GM12878 (cell line): ENCODE measurements at regions not wholly inside any gene's neighbourhood (a gene's known extent, or its start where the extent isn't known, plus 50 kb on each side); places are given as distances from the start of the nearest gene placed in this dataset.

ENCODE experiments used
- ATAC-seq: fragments of 200-7000 bp; cut with Tn5 transposase; 3 replicates; pipeline ENCODE4 v1.9.1; 2020; ENCODE audit warnings: mild to moderate bottlenecking, moderate library complexity
- BruUV-seq: library from RNA; stranded (reverse); fragments of 400-500 nt; replicated peaks from 2 replicates; lab custom pipeline; 2021; lab: Mats Ljungman, UMichigan
- CTCF ChIA-PET: fragments of 300-600 bp; sonication (Branson Sonifier 250); formaldehyde crosslinking; extraction: SDS; loops from one replicate; lab custom pipeline; 2021; ENCODE audit warnings: inconsistent platforms; lab: Yijun Ruan, JAX
- POLR2A ChIA-PET: fragments of 350-600 bp; formaldehyde crosslinking; extraction: SDS; loops from one replicate; lab custom pipeline; 2021; ENCODE audit warnings: inconsistent platforms; lab: Charles Lee
- RAD21 ChIA-PET: fragments of 300-600 bp; sonication (Branson Sonifier 250); formaldehyde crosslinking; loops from one replicate; lab custom pipeline; 2023; ENCODE audit warnings: antibody characterized with exemption; ENCODE audit not compliant: unreplicated experiment; lab: Charles Lee
- SMC1A ChIA-PET: fragments of 300-600 bp; sonication (Branson Sonifier 250); formaldehyde crosslinking; loops from one replicate; lab custom pipeline; 2023; ENCODE audit not compliant: unreplicated experiment, uncharacterized antibody; lab: Charles Lee
- DNase-seq: peaks from one replicate; pipeline ENCODE4 v3.0.0-alpha.2; 2011; ENCODE audit warnings: low read depth, low spot score
- FAIRE-seq: peaks from 3 replicates; lab custom pipeline; 2011; peaks lifted over from hg19 to GRCh38; lab: Jason Lieb, UNC
- H2AFZ ChIP-seq: 2 replicates; pipeline ENCODE4 v1.6.0; 2011; ENCODE audit warnings: low read depth, low read length, control low read depth; ENCODE audit not compliant: control insufficient read depth
- H3K27ac ChIP-seq: 2 replicates; pipeline ENCODE4 v1.5.1; 2011; ENCODE audit warnings: control low read depth; ENCODE audit not compliant: control insufficient read depth, insufficient read depth
- H3K27me3 ChIP-seq, 2 experiments: replicated peaks in 1 of 2; 2 replicates each; pipeline versions ENCODE4 v1.6.0 to v1.6.1; 2011; ENCODE audit warnings: low read length in 1 of 2; ENCODE audit not compliant: control insufficient read depth in 2 of 2, insufficient read depth in 2 of 2
- H3K36me3 ChIP-seq, 2 experiments: 2 replicates each; pipeline ENCODE4 v1.5.1; 2011; ENCODE audit warnings: low read length in 1 of 2; ENCODE audit not compliant: control insufficient read depth in 2 of 2, insufficient read depth in 2 of 2
- H3K4me1 ChIP-seq: 2 replicates; pipeline ENCODE4 v1.6.1; 2011; ENCODE audit warnings: mild to moderate bottlenecking, low read length, moderate library complexity, mixed read lengths; ENCODE audit not compliant: control insufficient read depth, insufficient read depth
- H3K4me2 ChIP-seq: 2 replicates; pipeline ENCODE4 v1.6.0; 2011; ENCODE audit warnings: control low read depth; ENCODE audit not compliant: control insufficient read depth, insufficient read depth
- H3K4me3 ChIP-seq: fragments of 200-600 bp; sonication (generic); 2 replicates; pipeline ENCODE4 v1.5.1; 2016
- H3K79me2 ChIP-seq: 2 replicates; pipeline ENCODE4 v1.6.0; 2011; ENCODE audit warnings: low read length; ENCODE audit not compliant: control insufficient read depth, insufficient read depth
- H3K9ac ChIP-seq: 2 replicates; pipeline ENCODE4 v1.8.0; 2011; ENCODE audit warnings: low read length, control low read depth, mixed read lengths; ENCODE audit not compliant: control insufficient read depth, insufficient read depth
- H3K9me3 ChIP-seq: replicated peaks from 3 replicates; pipeline ENCODE4 v1.5.1; 2011; ENCODE audit warnings: mild to moderate bottlenecking, low read length; ENCODE audit not compliant: control insufficient read depth, insufficient read depth
- H4K20me1 ChIP-seq: 2 replicates; pipeline ENCODE4 v1.6.0; 2011; ENCODE audit not compliant: control insufficient read depth, insufficient read depth
- BCL3 ChIP-seq: IDR thresholded peaks from 2 replicates; pipeline ENCODE4 v1.6.1; 2011; ENCODE audit warnings: borderline replicate concordance, low read depth, mild to moderate bottlenecking, moderate library complexity, low read length; ENCODE audit not compliant: insufficient read depth, poor library complexity, severe bottlenecking
- CTCF ChIP-seq, 3 experiments: IDR thresholded peaks in 2 of 3; conservative IDR thresholded peaks in 1 of 3; 2 replicates each; pipeline ENCODE4 v1.5.1; 2011; ENCODE audit warnings: low read depth in 3 of 3, low read length in 3 of 3, mild to moderate bottlenecking in 3 of 3, control low read depth in 2 of 3, moderate library complexity in 2 of 3, inconsistent platforms in 1 of 3, mixed read lengths in 1 of 3; ENCODE audit not compliant: control insufficient read depth in 2 of 3, insufficient read depth in 1 of 3; ENCODE audit errors: extremely low read depth in 1 of 3
- DPF2 ChIP-seq: fragments of 450-650 bp; IDR thresholded peaks from 2 replicates; pipeline ENCODE4 v1.6.1; 2017; ENCODE audit warnings: mild to moderate bottlenecking
- KLF5 ChIP-seq: fragments of 450-650 bp; IDR thresholded peaks from 2 replicates; pipeline ENCODE4 v1.6.1; 2014; ENCODE audit warnings: mild to moderate bottlenecking; ENCODE audit not compliant: partially characterized antibody
- MTA2 ChIP-seq: fragments of 450-650 bp; IDR thresholded peaks from 2 replicates; pipeline ENCODE4 v1.6.1; 2016; ENCODE audit warnings: low read depth, mild to moderate bottlenecking, moderate library complexity
- MYC ChIP-seq: IDR thresholded peaks from 2 replicates; pipeline ENCODE4 v1.6.1; 2011; ENCODE audit warnings: mild to moderate bottlenecking, low read length, moderate library complexity, inconsistent platforms; ENCODE audit not compliant: insufficient read depth, insufficient replicate concordance, insufficient read length, severe bottlenecking
- PKNOX1 ChIP-seq: fragments of 450-650 bp; IDR thresholded peaks from 2 replicates; pipeline ENCODE4 v1.6.1; 2016; ENCODE audit warnings: mild to moderate bottlenecking
- RAD21 ChIP-seq: IDR thresholded peaks from 2 replicates; pipeline ENCODE4 v1.6.1; 2011; ENCODE audit warnings: mild to moderate bottlenecking, low read depth, low read length, moderate library complexity; ENCODE audit not compliant: insufficient read depth
- REST ChIP-seq: IDR thresholded peaks from 2 replicates; pipeline ENCODE4 v1.6.1; 2012; ENCODE audit warnings: mild to moderate bottlenecking, low read depth, low read length
- SREBF1 ChIP-seq: IDR thresholded peaks from 2 replicates; pipeline ENCODE4 v1.6.1; 2012; ENCODE audit warnings: mild to moderate bottlenecking, low read length
- SREBF2 ChIP-seq: IDR thresholded peaks from 2 replicates; pipeline ENCODE4 v1.6.1; 2012; ENCODE audit warnings: mild to moderate bottlenecking, low read length
- SUZ12 ChIP-seq: fragments of 200-600 bp; sonication (generic); IDR thresholded peaks from one replicate; pipeline ENCODE4 v1.6.1; 2018; ENCODE audit warnings: antibody characterized with exemption, mild to moderate bottlenecking; ENCODE audit not compliant: unreplicated experiment
- YBX1 ChIP-seq: fragments of 450-650 bp; IDR thresholded peaks from 2 replicates; pipeline ENCODE4 v1.6.1; 2016; ENCODE audit warnings: antibody characterized with exemption
- WGBS: methylation state at CpG from one replicate; pipeline ENCODE4 v1.1.6; 2016; ENCODE audit warnings: low lambda C conversion rate; ENCODE audit not compliant: insufficient replicate concordance, insufficient coverage; ENCODE audit errors: missing lambda C conversion rate; 5-methylcytosine and 5-hydroxymethylcytosine counted together
- in situ Hi-C: fragments of 300-500 bp; cut with MboI; formaldehyde crosslinking; loops from 9 replicates; pipeline ENCODE4 v1.14.3; 2018; ENCODE audit warnings: mixed read lengths
- intact Hi-C: fragments of 100-400 bp; cut with micrococcal nuclease; formaldehyde crosslinking; loops from one replicate; pipeline ENCODE4 v1.14.2; 2022; ENCODE audit not compliant: unreplicated experiment

GRCh38 chr5:18312016-18312415 lies 677.8 kb downstream of the TAF11L14 start (continued):
- TF ChIP-seq SREBF2 (no peak), DPF2 (no peak), KLF5 (no peak), MTA2 (no peak), MYC (no peak), REST (no peak)

- TF ChIP-seq BCL3 (no peak), SUZ12 (no peak), SREBF1 (no peak), YBX1 (no peak), CTCF (IDR thresholded peaks at IDR 0.05 in 2 of 3, conservative IDR thresholded peaks at IDR 0.05 in 1 of 3; ENCODE audit: control insufficient read depth in 2 of 3, extremely low read depth in 1 of 3, insufficient read depth in 1 of 3, low read depth in 3 of 3, low read length in 3 of 3) (peak in 2 of 3 experiments; percentile 35 to 45; a peak in 3 of 6 replicates), PKNOX1 (no peak), RAD21 (peak; percentile 44)
- Histone ChIP-seq H3K9ac (no peak overlapping the region), H2AFZ (no peak overlapping the region), H3K27me3 (no peaks in the 10 kb centered on the region), H4K20me1 (no peaks in the 10 kb centered on the region), H3K79me2 (no peaks in the 10 kb centered on the region), H3K4me3 (no peak overlapping the region), H3K4me1 (no peaks in the 10 kb centered on the region), H3K9me3 (no peaks in the 10 kb centered on the region), H3K27ac (no peak overlapping the region), H3K4me2 (no peak overlapping the region), H3K36me3 (no peaks in the 10 kb centered on the region)
- no peak for FAIRE-seq
- in situ Hi-C loops = loop anchor here (25.0 kb wide), 1 partner anchor 1527 kb away; no protein-coding TSS in a partner anchor
- CTCF ChIA-PET = interaction anchor here (0.9 to 3.6 kb wide), 3 partner anchors 10 to 1099 kb away, joined by 3 to 34 read pairs (median 4); no protein-coding TSS in a partner anchor
- POLR2A ChIA-PET = no interaction called here
- no peak for DNase-seq
- no TSS peak for BruUV-seq
- intact Hi-C loops = loop anchor here (1.0 kb wide), 1 partner anchor 1098 kb away; no protein-coding TSS in a partner anchor
- SMC1A ChIA-PET = interaction anchor here (1.4 to 1.6 kb wide), 3 partner anchors 1098 to 1123 kb away, joined by 4 to 19 read pairs (median 6); no protein-coding TSS in a partner anchor
- peak; percentile 17; the same call in 1 of the 3 replicates for ATAC-seq
- WGBS = 31% methylated on average over 6 of the region's 6 CpGs
- RAD21 ChIA-PET = interaction anchor here (2.6 kb wide), 1 partner anchor 1099 kb away, joined by 23 read pairs; no protein-coding TSS in a partner anchor
Measured at GRCh38 chr5:18314192-18314778, 680.0 kb downstream of the TAF11L14 start.
